ENCODE measurements at regions not wholly inside any gene's neighbourhood (a gene's known extent, or its start where the extent isn't known, plus 50 kb on each side); places are given as distances from the start of the nearest gene placed in this dataset.

- Histone ChIP-seq H3K9me3 (no peaks in the 10 kb centered on the region), H3K27ac (no peak overlapping the region), H3K4me3 (no peak overlapping the region), H3K4me1 (no peaks in the 10 kb centered on the region), H3K36me3 (no peaks in the 10 kb centered on the region), H3K27me3 (no peaks in the 10 kb centered on the region)
- DNase-seq (ENCODE audit: extremely low spot score in 2 of 2): no peak
- TF ChIP-seq POLR2AphosphoS5 (IDR thresholded peaks at IDR 0.05; ENCODE audit: insufficient read depth in 1 of 2, low read depth in 1 of 2): no peak
- TF ChIP-seq, protein P1, sequence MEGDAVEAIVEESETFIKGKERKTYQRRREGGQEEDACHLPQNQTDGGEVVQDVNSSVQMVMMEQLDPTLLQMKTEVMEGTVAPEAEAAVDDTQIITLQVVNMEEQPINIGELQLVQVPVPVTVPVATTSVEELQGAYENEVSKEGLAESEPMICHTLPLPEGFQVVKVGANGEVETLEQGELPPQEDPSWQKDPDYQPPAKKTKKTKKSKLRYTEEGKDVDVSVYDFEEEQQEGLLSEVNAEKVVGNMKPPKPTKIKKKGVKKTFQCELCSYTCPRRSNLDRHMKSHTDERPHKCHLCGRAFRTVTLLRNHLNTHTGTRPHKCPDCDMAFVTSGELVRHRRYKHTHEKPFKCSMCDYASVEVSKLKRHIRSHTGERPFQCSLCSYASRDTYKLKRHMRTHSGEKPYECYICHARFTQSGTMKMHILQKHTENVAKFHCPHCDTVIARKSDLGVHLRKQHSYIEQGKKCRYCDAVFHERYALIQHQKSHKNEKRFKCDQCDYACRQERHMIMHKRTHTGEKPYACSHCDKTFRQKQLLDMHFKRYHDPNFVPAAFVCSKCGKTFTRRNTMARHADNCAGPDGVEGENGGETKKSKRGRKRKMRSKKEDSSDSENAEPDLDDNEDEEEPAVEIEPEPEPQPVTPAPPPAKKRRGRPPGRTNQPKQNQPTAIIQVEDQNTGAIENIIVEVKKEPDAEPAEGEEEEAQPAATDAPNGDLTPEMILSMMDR (IDR thresholded peaks at IDR 0.05): no peak
- TF ChIP-seq POLR2A (IDR thresholded peaks at IDR 0.05): no peak
- intact Hi-C loops (cut with DNase I): no loop called here
Measured at GRCh38 chr10:128469515-128469914, 343.3 kb upstream of the MKI67 start.

GRCh38 chr10:128470321-128470965, 344.2 kb upstream of the MKI67 start:
- no peak for DNase-seq (ENCODE audit: extremely low spot score in 2 of 2)
- intact Hi-C loops (cut with DNase I): no loop called here
- no peaks in the 10 kb centered on the region for H3K9me3 ChIP-seq
- TF ChIP-seq, protein P1 (IDR thresholded peaks at IDR 0.05): no peak
- TF ChIP-seq POLR2AphosphoS5 (IDR thresholded peaks at IDR 0.05; ENCODE audit: insufficient read depth in 1 of 2, low read depth in 1 of 2): no peak
- no peaks in the 10 kb centered on the region for H3K4me1 ChIP-seq
- H3K4me3 ChIP-seq: no peak overlapping the region
- H3K36me3 ChIP-seq: no peaks in the 10 kb centered on the region
- no peaks in the 10 kb centered on the region for H3K27me3 ChIP-seq
- no peak overlapping the region for H3K27ac ChIP-seq

GRCh38 chr10:128471151-128471550, 344.9 kb upstream of the MKI67 start:
- intact Hi-C loops (cut with DNase I): no loop called here
- no peak for DNase-seq (ENCODE audit: extremely low spot score in 2 of 2)
- Histone ChIP-seq H3K4me1 (no peaks in the 10 kb centered on the region), H3K36me3 (no peaks in the 10 kb centered on the region), H3K27me3 (no peaks in the 10 kb centered on the region), H3K4me3 (no peak overlapping the region), H3K9me3 (no peaks in the 10 kb centered on the region), H3K27ac (no peak overlapping the region)
- no peak for TF ChIP-seq POLR2A (IDR thresholded peaks at IDR 0.05)
- no peak for TF ChIP-seq POLR2AphosphoS5 (IDR thresholded peaks at IDR 0.05; ENCODE audit: insufficient read depth in 1 of 2, low read depth in 1 of 2)
- TF ChIP-seq, protein P1 (IDR thresholded peaks at IDR 0.05): no peak

DNA sequence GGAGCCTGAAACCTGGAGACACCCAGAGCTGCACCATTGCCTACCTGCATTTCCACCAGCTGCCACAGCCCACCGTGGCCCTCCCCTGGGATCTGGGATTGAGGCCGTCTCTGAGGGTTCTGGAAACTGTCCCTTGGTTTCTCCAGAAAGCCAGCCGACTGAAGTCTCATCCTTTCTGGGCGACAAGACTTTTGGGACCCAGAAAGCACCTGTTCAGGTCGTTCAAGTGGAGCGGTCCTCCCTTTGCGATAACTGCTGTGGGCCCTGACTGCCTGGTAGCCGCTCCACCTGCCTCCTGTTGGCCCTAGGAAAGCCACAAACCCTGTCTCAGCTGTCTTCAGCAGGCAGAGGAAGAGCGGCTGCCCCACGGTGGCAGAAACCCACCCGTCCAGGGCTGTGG, 346.0 kb upstream of the MKI67 start:
- no peak for TF ChIP-seq POLR2AphosphoS5 (IDR thresholded peaks at IDR 0.05; ENCODE audit: insufficient read depth in 1 of 2, low read depth in 1 of 2)
- no peak for TF ChIP-seq POLR2A (IDR thresholded peaks at IDR 0.05)
- Histone ChIP-seq H3K9me3 (no peaks in the 10 kb centered on the region), H3K4me3 (no peak overlapping the region), H3K36me3 (no peaks in the 10 kb centered on the region), H3K27ac (no peak overlapping the region), H3K4me1 (no peaks in the 10 kb centered on the region), H3K27me3 (no peaks in the 10 kb centered on the region)
- intact Hi-C loops (cut with DNase I): no loop called here
- no peak for DNase-seq (ENCODE audit: extremely low spot score in 2 of 2)

DNA sequence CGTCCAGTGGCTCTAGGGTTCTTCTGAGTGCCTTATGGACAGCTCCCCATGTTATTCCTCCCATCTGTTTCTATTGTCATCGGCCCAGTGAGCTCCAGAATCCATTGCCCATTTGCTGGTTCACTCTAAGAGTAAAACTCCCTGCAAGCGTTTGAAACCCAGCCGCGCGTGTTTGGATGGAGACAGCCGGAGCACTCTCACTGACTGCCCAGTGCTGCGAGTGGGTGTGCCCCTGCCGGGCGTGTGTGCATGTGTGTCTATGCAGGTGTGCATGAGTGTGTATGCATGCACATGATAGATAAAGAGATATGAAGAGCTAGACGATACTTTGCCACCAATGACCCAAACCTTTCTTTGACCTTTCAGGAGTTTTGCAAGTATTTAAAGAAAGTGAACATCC, 347.2 kb upstream of the MKI67 start:
- no peak overlapping the region for H3K4me3 ChIP-seq
- H3K9me3 ChIP-seq: no peaks in the 10 kb centered on the region
- no peak overlapping the region for H3K27ac ChIP-seq
- no peak for DNase-seq (ENCODE audit: extremely low spot score in 2 of 2)
- TF ChIP-seq, protein P1 (IDR thresholded peaks at IDR 0.05): no peak
- no peak for TF ChIP-seq POLR2A (IDR thresholded peaks at IDR 0.05)
- TF ChIP-seq POLR2AphosphoS5 (IDR thresholded peaks at IDR 0.05; ENCODE audit: insufficient read depth in 1 of 2, low read depth in 1 of 2): no peak
- no peaks in the 10 kb centered on the region for H3K36me3 ChIP-seq
- intact Hi-C loops (cut with DNase I): no loop called here
- no peaks in the 10 kb centered on the region for H3K4me1 ChIP-seq
- no peaks in the 10 kb centered on the region for H3K27me3 ChIP-seq
